ENCODE measurements at regions not wholly inside any gene's neighbourhood (a gene's known extent, or its start where the extent isn't known, plus 50 kb on each side); places are given as distances from the start of the nearest gene placed in this dataset.

DNA sequence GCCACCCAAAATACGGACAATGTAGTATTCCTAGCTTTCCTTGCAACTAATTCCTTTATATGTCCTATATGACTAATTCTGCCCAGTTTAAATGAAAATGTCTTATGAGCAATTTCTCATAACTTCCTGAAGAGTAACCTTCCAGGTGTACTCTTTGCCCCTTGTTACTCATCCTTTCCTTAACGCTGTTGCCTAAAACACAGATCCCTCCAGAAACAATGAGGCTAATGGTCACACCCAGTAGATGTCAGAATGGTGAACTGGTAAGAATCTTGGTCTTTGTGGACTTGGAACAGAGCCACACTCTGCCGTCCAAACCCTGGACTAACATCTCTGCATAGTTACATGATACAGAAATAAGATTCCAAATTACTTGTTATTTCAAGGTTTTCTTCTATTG is 497.9 kb downstream of the IGSF11 start:
- no peak for TF ChIP-seq SIN3A (IDR thresholded peaks at IDR 0.05; ENCODE audit: borderline replicate concordance, insufficient read depth, low read length)
- no peak for TF ChIP-seq POLR2AphosphoS5 (IDR thresholded peaks at IDR 0.05; ENCODE audit: low read depth, low read length)
- TF ChIP-seq TAF1 (IDR thresholded peaks at IDR 0.05; ENCODE audit: borderline replicate concordance, insufficient read depth, low read length): no peak
- TF ChIP-seq, protein P1, sequence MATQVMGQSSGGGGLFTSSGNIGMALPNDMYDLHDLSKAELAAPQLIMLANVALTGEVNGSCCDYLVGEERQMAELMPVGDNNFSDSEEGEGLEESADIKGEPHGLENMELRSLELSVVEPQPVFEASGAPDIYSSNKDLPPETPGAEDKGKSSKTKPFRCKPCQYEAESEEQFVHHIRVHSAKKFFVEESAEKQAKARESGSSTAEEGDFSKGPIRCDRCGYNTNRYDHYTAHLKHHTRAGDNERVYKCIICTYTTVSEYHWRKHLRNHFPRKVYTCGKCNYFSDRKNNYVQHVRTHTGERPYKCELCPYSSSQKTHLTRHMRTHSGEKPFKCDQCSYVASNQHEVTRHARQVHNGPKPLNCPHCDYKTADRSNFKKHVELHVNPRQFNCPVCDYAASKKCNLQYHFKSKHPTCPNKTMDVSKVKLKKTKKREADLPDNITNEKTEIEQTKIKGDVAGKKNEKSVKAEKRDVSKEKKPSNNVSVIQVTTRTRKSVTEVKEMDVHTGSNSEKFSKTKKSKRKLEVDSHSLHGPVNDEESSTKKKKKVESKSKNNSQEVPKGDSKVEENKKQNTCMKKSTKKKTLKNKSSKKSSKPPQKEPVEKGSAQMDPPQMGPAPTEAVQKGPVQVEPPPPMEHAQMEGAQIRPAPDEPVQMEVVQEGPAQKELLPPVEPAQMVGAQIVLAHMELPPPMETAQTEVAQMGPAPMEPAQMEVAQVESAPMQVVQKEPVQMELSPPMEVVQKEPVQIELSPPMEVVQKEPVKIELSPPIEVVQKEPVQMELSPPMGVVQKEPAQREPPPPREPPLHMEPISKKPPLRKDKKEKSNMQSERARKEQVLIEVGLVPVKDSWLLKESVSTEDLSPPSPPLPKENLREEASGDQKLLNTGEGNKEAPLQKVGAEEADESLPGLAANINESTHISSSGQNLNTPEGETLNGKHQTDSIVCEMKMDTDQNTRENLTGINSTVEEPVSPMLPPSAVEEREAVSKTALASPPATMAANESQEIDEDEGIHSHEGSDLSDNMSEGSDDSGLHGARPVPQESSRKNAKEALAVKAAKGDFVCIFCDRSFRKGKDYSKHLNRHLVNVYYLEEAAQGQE (IDR thresholded peaks at IDR 0.05; ENCODE audit: insufficient read depth in 1 of 2, low read depth in 2 of 2, low read length in 2 of 2): no peak
- no peak for TF ChIP-seq FOXP2 (optimal IDR thresholded peaks at IDR 0.05; ENCODE audit: borderline replicate concordance, extremely low read depth, extremely low read length, insufficient read depth)

DNA sequence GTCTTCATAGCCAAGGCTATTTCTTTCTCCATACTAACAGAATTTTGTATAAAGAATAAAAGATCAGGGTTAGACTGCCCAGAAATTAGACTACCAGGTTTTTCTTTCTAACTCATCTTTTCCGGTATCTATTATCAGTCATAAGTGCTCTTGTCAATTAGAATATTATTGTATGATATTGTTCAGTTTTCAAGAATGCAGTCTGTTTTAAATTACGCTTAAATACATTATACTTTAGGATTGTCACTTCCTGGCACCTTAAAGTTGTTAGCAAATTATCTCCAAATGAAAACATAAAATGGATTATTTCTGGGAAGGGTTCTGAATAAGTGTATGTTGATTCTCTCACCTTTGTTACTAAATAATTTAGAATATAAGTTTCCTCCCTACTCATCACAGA is 497.2 kb downstream of the IGSF11 start:
- TF ChIP-seq TAF1 (IDR thresholded peaks at IDR 0.05; ENCODE audit: borderline replicate concordance, insufficient read depth, low read length): no peak
- TF ChIP-seq FOXP2 (optimal IDR thresholded peaks at IDR 0.05; ENCODE audit: borderline replicate concordance, extremely low read depth, extremely low read length, insufficient read depth): no peak
- TF ChIP-seq, protein P1 (IDR thresholded peaks at IDR 0.05; ENCODE audit: insufficient read depth in 1 of 2, low read depth in 2 of 2, low read length in 2 of 2): no peak
- no peak for TF ChIP-seq SIN3A (IDR thresholded peaks at IDR 0.05; ENCODE audit: borderline replicate concordance, insufficient read depth, low read length)
- TF ChIP-seq POLR2AphosphoS5 (IDR thresholded peaks at IDR 0.05; ENCODE audit: low read depth, low read length): no peak

DNA sequence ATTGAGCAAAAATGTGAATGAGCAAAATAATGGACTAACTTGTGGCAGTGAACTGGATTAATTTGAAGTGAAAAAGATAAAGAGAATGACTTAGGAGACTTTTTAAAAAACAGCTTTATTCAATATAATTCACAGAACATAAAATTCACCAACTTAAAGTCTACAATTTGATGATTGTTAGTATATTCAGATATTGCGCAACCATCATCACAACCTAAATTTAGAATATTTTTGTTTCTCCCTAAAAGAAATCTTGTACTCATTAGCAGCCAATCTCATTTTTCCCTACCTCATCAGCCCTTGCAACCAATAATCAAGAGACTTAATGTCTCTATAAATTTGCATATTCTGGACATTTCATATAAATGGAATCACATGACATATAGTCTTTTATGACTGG is 496.5 kb downstream of the IGSF11 start:
- TF ChIP-seq, protein P1 (IDR thresholded peaks at IDR 0.05; ENCODE audit: insufficient read depth in 1 of 2, low read depth in 2 of 2, low read length in 2 of 2): no peak

DNA sequence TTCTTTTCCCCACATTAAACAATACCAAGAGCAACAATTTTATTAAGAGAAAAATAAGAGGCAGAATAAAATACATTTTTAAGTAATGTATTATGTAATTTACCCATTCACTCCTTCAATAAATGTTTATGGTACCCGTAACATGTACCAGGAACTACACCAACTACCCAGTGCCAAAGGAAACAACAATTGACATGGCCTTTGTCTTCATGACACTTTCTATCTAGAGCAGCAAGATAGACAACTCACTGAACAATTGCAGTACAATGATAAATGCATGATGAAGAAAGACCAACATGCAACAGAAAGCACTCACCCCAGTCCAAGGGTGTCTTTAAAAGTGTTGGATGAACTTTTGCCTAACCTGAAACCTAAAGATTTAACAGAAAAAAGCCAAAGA is 493.8 kb downstream of the IGSF11 start:
- TF ChIP-seq SIN3A (IDR thresholded peaks at IDR 0.05; ENCODE audit: borderline replicate concordance, insufficient read depth, low read length): no peak
- no peak for TF ChIP-seq TAF1 (IDR thresholded peaks at IDR 0.05; ENCODE audit: borderline replicate concordance, insufficient read depth, low read length)
- TF ChIP-seq, protein P1 (IDR thresholded peaks at IDR 0.05; ENCODE audit: insufficient read depth in 1 of 2, low read depth in 2 of 2, low read length in 2 of 2): no peak
- TF ChIP-seq POLR2AphosphoS5 (IDR thresholded peaks at IDR 0.05; ENCODE audit: low read depth, low read length): no peak

DNA sequence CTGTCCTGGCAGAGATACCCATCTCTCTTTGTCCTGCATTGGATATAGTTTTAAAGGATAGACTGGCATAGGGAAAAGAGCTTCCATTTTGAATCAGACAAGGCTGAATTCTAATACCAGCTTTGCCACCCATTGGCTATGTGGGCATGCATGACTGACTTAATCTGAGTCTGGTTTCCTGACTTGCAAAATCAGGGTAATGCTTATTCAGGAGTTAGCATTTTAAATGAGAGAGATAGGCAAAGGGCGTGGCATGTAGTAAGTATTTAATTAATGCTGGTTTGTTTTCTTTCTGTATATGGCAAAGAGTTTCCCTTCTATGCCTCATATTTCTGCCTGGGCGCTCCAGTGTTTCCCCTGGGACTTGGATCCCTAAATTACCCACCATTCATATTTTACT is 492.9 kb downstream of the IGSF11 start:
- TF ChIP-seq FOXP2 (optimal IDR thresholded peaks at IDR 0.05; ENCODE audit: borderline replicate concordance, extremely low read depth, extremely low read length, insufficient read depth) (no peak), TAF1 (IDR thresholded peaks at IDR 0.05; ENCODE audit: borderline replicate concordance, insufficient read depth, low read length) (no peak)

Measured in PFSK-1 (cell line).